Lung (tissue), 11 donors: ENCODE measurements at regions not wholly inside any gene's neighbourhood (a gene's known extent, or its start where the extent isn't known, plus 50 kb on each side); places are given as distances from the start of the nearest gene placed in this dataset.

Experiments used
- ATAC-seq: fragments of 200-7000 bp; cut with Tn5 transposase; one replicate; pipeline ENCODE4 v1.9.1; 2020; ENCODE audit warnings: moderate number of reproducible peaks; ENCODE audit not compliant: insufficient read depth, low FRiP score
- DNase-seq, 3 donors: peaks; one replicate each; pipeline ENCODE4 v3.0.0-alpha.2; 2013 to 2017
- H3K27ac ChIP-seq, 2 donors: one replicate each; pipeline ENCODE4 v1.5.1; 2013; ENCODE audit warnings: mild to moderate bottlenecking in 2 of 2, moderate library complexity in 2 of 2, control low read depth in 1 of 2, inconsistent platforms in 1 of 2, low read depth in 1 of 2, low read length in 1 of 2
- H3K27me3 ChIP-seq, 3 donors: one replicate each; pipeline ENCODE4 v1.5.1; 2013; ENCODE audit warnings: low read length in 2 of 3; ENCODE audit not compliant: control insufficient read depth in 3 of 3, insufficient read depth in 3 of 3
- H3K36me3 ChIP-seq, 4 donors: one replicate each; pipeline ENCODE4 v1.5.1; 2013; ENCODE audit warnings: low read length in 4 of 4, mild to moderate bottlenecking in 1 of 4, moderate library complexity in 1 of 4; ENCODE audit not compliant: control insufficient read depth in 4 of 4, insufficient read depth in 4 of 4
- H3K4me1 ChIP-seq, 5 donors: one replicate each; pipeline ENCODE4 v1.5.1; 2013; ENCODE audit warnings: low read length in 5 of 5, mild to moderate bottlenecking in 2 of 5, moderate library complexity in 1 of 5; ENCODE audit not compliant: control insufficient read depth in 5 of 5, insufficient read depth in 5 of 5
- H3K4me3 ChIP-seq: one replicate; pipeline ENCODE4 v1.5.1; 2013; ENCODE audit warnings: mild to moderate bottlenecking, control low read depth, moderate library complexity
- H3K9ac ChIP-seq, 2 donors: one replicate each; pipeline ENCODE4 v1.5.1; 2013; ENCODE audit warnings: low read length in 2 of 2, control low read depth in 1 of 2; ENCODE audit not compliant: insufficient read depth in 1 of 2
- H3K9me3 ChIP-seq, 4 donors: one replicate each; pipeline ENCODE4 v1.5.1; 2013; ENCODE audit warnings: low read length in 3 of 4, mild to moderate bottlenecking in 1 of 4, moderate library complexity in 1 of 4; ENCODE audit not compliant: control insufficient read depth in 4 of 4, insufficient read depth in 3 of 4
- WGBS, 2 donors: extraction: QIAGEN DNeasy Blood & Tissue Kit; methylation state at CpG; one replicate each; pipeline ENCODE4 v1.1.7; 2013; 5-methylcytosine and 5-hydroxymethylcytosine counted together
- TF ChIP-seq, protein P1 (sequence below): IDR thresholded peaks from 2 replicates; pipeline ENCODE4 v1.5.1; 2012; ENCODE audit warnings: mild to moderate bottlenecking; ENCODE audit errors: control extremely low read depth, extremely low read depth
- donor health status: control.
- donor health status: control.
- donor health status: Bipolar disorder and iron deficiency.
- donor health status: healthy.
- donor health status: DM: yes; HTN: yes; CAD: no.

DNA sequence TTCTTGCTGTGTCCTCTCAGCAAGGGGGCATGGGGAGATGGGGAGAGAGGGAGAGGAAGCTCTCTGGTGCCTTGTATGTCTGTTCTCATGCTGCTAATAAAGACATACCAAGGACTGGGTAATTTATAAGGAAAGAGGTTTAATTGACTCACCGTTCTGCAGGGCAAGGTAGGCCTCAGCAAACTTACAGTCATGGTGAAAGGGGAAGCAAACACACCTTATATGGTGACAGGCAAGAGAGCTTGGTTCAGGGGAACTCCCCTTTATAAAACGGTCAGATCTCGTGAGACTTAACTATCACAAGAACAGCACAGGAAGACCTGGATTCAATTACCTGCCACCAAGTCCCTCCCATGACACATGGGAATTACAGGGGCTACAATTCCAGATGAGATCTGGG lies 464.7 kb upstream of the CELF2 start:
- no peak overlapping the region for H3K27ac ChIP-seq
- H3K9me3 ChIP-seq, result peaks cover 0 to 3% (median 0%) of the 10 kb centered on the region in 4 donors
- H3K9ac ChIP-seq, result no peak overlapping the region
- no peaks in the 10 kb centered on the region for H3K27me3 ChIP-seq
- no peaks in the 10 kb centered on the region for H3K36me3 ChIP-seq
- no peaks in the 10 kb centered on the region for H3K4me1 ChIP-seq
- TF ChIP-seq, protein P1, sequence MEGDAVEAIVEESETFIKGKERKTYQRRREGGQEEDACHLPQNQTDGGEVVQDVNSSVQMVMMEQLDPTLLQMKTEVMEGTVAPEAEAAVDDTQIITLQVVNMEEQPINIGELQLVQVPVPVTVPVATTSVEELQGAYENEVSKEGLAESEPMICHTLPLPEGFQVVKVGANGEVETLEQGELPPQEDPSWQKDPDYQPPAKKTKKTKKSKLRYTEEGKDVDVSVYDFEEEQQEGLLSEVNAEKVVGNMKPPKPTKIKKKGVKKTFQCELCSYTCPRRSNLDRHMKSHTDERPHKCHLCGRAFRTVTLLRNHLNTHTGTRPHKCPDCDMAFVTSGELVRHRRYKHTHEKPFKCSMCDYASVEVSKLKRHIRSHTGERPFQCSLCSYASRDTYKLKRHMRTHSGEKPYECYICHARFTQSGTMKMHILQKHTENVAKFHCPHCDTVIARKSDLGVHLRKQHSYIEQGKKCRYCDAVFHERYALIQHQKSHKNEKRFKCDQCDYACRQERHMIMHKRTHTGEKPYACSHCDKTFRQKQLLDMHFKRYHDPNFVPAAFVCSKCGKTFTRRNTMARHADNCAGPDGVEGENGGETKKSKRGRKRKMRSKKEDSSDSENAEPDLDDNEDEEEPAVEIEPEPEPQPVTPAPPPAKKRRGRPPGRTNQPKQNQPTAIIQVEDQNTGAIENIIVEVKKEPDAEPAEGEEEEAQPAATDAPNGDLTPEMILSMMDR, result no peak
- no peak overlapping the region for H3K4me3 ChIP-seq
- WGBS, 2 donors, result 82 to 85% methylated on average over 3 of the region's 3 CpGs
- ATAC-seq, result no peak
- DNase-seq, result no peak

DNA sequence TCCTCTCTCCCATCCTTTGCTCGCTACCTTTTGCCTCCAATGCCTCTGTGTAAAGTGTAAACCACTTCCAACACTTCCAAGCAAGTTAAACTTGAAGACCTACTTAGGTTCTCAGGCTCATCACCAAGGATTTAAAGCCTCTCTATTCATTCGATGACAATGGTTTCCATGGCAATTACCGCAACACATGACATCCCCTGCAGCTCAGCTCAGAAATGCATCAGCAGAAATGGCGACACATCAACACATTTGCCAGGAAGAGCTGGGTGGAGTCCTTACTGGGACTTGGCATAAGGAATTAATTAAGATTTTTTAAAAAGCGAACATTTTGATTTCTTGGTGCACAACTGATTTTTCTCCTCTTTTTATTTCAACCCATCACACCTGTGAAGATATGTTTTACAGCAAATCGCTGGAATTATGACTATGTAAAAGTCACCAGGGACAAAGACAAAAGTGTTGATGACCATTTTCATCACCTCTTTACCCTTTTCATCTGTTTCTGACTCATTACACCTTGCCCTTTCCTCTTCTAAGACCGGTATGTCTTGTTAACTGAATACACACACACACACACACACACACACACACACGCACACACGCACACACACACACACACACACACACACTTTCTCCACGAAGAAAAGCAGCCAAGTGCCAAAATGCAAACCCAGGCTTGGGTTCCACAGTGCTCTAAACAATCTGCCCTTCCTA lies 453.4 kb upstream of the CELF2 start:
- no peaks in the 10 kb centered on the region for H3K36me3 ChIP-seq
- ATAC-seq (no peak), DNase-seq (peak in 2 of 3 donors; percentile 12 to 14)
- H3K4me3 ChIP-seq, result no peak overlapping the region
- H3K27ac ChIP-seq, result no peak overlapping the region
- peaks cover 0 to 3% (median 0%) of the 10 kb centered on the region in 5 donors for H3K4me1 ChIP-seq
- 79 to 82% methylated on average over 10 of the region's 10 CpGs for WGBS, 2 donors
- no peaks in the 10 kb centered on the region for H3K9me3 ChIP-seq
- no peaks in the 10 kb centered on the region for H3K27me3 ChIP-seq
- no peak overlapping the region for H3K9ac ChIP-seq
- TF ChIP-seq, protein P1, result no peak

DNA sequence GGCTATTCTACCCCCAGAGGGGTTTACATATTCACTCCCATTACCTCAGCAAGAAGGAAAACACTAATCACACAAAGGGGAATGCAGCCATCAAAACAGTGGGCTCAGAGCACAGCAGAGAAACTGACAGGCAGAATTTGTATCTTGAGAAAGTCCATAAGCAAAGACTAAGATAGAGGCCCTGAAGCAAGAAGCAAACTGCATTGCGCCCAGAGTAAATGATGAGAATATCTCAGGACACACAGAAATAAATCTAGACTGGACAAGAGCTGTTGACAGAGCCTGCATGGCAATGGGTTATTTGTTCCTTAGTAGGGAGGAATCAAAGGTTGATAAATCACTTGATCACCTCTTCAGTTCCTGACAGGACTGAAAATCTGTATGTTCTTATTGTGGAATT lies 440.7 kb upstream of the CELF2 start:
- TF ChIP-seq, protein P1, result no peak
- Histone ChIP-seq H3K36me3 (no peaks in the 10 kb centered on the region), H3K4me3 (no peak overlapping the region), H3K9me3 (no peaks in the 10 kb centered on the region), H3K4me1 (no peaks in the 10 kb centered on the region), H3K27me3 (no peaks in the 10 kb centered on the region), H3K27ac (no peak overlapping the region), H3K9ac (no peak overlapping the region)
- WGBS, 2 donors, result 91 to 100% methylated on average over 1 of the region's 1 CpG
- DNase-seq (no peak), ATAC-seq (no peak)

DNA sequence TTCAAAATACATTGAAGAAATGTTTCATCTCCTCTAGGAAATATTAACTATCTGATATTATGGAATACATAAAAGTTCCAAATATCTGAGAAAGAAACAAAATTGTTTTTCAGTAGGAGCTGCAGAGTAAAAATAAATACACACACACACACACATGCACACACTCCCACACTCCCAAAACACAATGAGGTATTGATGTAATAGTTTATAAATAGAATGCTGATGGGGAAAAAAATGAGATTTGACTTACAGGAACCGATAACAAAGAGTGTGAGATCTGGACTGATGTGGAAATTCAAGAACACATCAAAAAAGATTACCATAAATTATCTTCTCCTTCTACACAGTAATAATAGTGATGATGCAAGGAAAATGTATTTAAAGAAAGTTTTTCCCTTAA lies 438.0 kb upstream of the CELF2 start:
- TF ChIP-seq, protein P1, result no peak
- Histone ChIP-seq H3K4me3 (no peak overlapping the region), H3K4me1 (no peaks in the 10 kb centered on the region), H3K27me3 (no peaks in the 10 kb centered on the region), H3K27ac (no peak overlapping the region), H3K36me3 (no peaks in the 10 kb centered on the region), H3K9me3 (no peaks in the 10 kb centered on the region), H3K9ac (no peak overlapping the region)
- peak in 1 of 3 donors; percentile 23 for DNase-seq
- ATAC-seq, result no peak
- 70 to 73% methylated on average over 1 of the region's 1 CpG for WGBS, 2 donors
